Immature natural killer cell (primary cell): ENCODE measurements at regions not wholly inside any gene's neighbourhood (a gene's known extent, or its start where the extent isn't known, plus 50 kb on each side); places are given as distances from the start of the nearest gene placed in this dataset.

Source experiments
- DNase-seq, 3 donors: peaks; one replicate each; pipeline ENCODE4 v3.0.0; 2022; ENCODE audit warnings: mixed read lengths in 1 of 3
- H3K27ac Mint-ChIP-seq, 6 donors: one replicate each; pipeline ENCODE4 v1.8.0; 2020; ENCODE audit warnings: mixed read lengths in 6 of 6, mild to moderate bottlenecking in 5 of 6, inconsistent platforms in 4 of 6, moderate library complexity in 3 of 6
- H3K27me3 Mint-ChIP-seq, 3 donors: one replicate each; pipeline ENCODE4 v1.8.0; 2020 to 2021; ENCODE audit warnings: low read depth in 3 of 3, mild to moderate bottlenecking in 3 of 3, mixed read lengths in 3 of 3, moderate library complexity in 3 of 3, inconsistent platforms in 1 of 3
- H3K36me3 Mint-ChIP-seq, 3 donors: one replicate each; pipeline ENCODE4 v1.8.0; 2020; ENCODE audit warnings: mixed read lengths in 3 of 3, inconsistent platforms in 2 of 3, mild to moderate bottlenecking in 2 of 3
- H3K4me1 Mint-ChIP-seq, 2 donors: one replicate each; pipeline ENCODE4 v1.8.0; 2020; ENCODE audit warnings: inconsistent platforms in 2 of 2, mild to moderate bottlenecking in 2 of 2, mixed read lengths in 2 of 2, moderate library complexity in 1 of 2
- H3K4me3 Mint-ChIP-seq, 5 donors: one replicate each; pipeline ENCODE4 v1.8.0; 2020; ENCODE audit warnings: mild to moderate bottlenecking in 5 of 5, mixed read lengths in 5 of 5, inconsistent platforms in 3 of 5, moderate library complexity in 3 of 5
- H3K9me3 Mint-ChIP-seq, 6 donors: one replicate each; pipeline ENCODE4 v1.8.0; 2020; ENCODE audit warnings: mild to moderate bottlenecking in 6 of 6, mixed read lengths in 6 of 6, inconsistent platforms in 4 of 6, moderate library complexity in 3 of 6

DNA sequence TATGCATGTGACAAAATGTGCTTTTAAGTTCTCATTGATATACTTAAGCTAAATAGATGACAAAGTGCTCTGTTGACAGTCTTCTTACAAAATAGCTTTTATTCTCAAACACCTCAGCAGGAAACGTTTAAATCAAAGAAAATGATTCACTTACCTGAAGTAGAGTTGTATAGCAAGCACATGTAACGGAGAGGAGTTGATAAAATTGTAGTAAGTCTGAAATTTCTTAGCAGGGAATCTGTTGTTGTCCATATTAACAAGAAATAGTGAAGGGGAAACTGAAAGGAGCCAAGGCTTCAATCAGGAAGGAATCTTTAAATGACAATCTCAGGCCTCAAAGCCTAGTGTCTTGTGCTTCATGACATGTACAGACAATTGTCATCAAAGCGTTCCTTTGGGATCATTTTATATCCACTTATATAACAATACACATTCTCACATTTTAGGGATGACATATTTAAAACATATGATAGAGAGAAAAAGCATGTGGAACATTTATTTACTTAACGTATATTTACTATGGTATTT, 2010.2 kb upstream of the IGFBP7 start:
- Mint-ChIP-seq H3K27ac (no peak overlapping the region), H3K36me3 (no peaks in the 10 kb centered on the region), H3K9me3 (peaks cover 6 to 28% (median 11%) of the 10 kb centered on the region in 6 donors), H3K4me3 (no peak overlapping the region), H3K4me1 (no peaks in the 10 kb centered on the region), H3K27me3 (no peaks in the 10 kb centered on the region)
- no peak for DNase-seq

DNA sequence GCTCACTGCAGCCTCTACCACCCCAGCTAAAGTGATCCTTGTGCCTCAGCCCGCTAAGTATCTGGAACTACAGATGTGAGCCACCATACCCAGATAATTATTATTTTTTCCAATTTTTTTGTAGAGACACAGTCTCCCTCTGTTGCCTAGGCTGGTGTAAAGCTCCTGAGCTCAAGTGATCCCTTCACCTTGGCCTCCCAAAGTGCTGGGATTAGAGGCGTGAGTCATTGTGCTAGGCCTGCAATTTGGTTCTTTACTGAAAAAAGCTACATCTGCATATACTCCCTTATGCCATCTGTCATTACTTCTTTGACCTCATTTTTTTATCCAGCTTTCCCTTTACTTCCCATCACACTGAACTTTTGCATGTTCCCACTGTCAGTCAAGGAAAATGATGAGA, 2012.4 kb upstream of the IGFBP7 start:
- Mint-ChIP-seq H3K36me3 (no peaks in the 10 kb centered on the region), H3K9me3 (peaks cover 4 to 35% (median 15%) of the 10 kb centered on the region in 6 donors), H3K4me3 (no peak overlapping the region), H3K4me1 (no peaks in the 10 kb centered on the region), H3K27me3 (no peaks in the 10 kb centered on the region), H3K27ac (no peak overlapping the region)
- DNase-seq: no peak

DNA sequence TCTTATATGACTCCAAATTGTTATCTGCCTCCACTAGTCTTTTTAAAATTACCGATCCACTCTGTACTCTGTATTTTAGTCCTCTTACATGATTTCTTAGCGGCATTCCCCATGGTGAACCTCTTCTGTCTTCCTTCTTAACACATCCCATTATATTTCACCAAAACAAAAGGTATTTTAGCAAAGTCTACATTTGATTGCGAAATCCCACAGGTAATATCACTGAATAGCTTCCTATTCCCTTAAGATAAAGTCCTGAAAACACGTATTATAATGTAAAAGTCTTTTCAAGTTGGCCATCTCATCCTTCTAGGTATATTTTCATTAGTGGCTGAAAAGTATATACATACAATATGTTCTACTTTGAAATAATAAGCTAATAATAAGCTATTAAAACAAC, 2016.0 kb upstream of the IGFBP7 start:
- H3K27me3 Mint-ChIP-seq: peaks cover 0 to 1% (median 0%) of the 10 kb centered on the region in 3 donors
- H3K4me1 Mint-ChIP-seq: no peaks in the 10 kb centered on the region
- no peaks in the 10 kb centered on the region for H3K36me3 Mint-ChIP-seq
- H3K27ac Mint-ChIP-seq: no peak overlapping the region
- no peak for DNase-seq
- peaks cover 4 to 25% (median 16%) of the 10 kb centered on the region in 6 donors for H3K9me3 Mint-ChIP-seq
- H3K4me3 Mint-ChIP-seq: no peak overlapping the region

DNA sequence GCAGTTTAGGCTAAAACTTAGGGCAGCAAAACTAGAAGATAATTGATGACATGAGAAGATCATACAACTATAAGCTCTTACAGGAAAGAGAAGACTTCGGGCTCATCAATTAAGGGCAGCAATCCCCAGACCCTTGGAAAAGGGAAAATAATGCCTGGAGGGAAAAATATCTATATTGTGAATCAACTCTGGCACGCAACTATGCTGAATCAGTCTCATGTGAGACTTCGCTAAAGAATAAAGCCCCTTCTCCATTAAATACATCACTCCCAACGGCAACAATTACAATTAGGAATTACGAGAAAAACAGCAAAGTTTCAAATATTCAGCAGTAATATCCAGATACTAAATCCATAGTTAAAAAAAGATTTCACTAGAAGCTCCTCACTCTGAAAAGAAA, 2016.8 kb upstream of the IGFBP7 start:
- DNase-seq: no peak
- H3K4me1 Mint-ChIP-seq: no peaks in the 10 kb centered on the region

DNA sequence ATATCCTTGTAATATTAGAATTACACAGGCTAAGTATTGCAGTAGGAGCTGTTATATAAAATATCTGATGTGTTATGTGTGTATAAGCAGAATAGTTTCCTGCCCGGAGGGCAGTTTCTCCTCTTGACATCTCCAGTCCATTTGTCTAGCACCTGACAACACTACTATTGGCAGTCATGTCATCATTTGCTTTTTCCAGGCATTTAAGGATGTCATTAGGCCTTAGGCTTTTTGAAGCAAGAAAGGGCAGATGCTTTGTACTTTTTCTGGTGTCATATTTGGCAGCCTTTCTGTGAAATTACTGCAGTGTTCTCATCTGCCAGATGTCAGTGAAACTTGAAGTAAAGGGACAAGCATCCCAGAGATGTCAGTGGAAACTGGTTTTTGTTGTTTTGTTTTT, 2017.6 kb upstream of the IGFBP7 start:
- H3K36me3 Mint-ChIP-seq: no peaks in the 10 kb centered on the region
- no peak for DNase-seq
- H3K4me1 Mint-ChIP-seq: no peaks in the 10 kb centered on the region
- H3K4me3 Mint-ChIP-seq: no peak overlapping the region
- H3K27me3 Mint-ChIP-seq: peaks cover 0 to 1% (median 0%) of the 10 kb centered on the region in 3 donors
- no peak overlapping the region for H3K27ac Mint-ChIP-seq
- peaks cover 3 to 26% (median 20%) of the 10 kb centered on the region in 6 donors for H3K9me3 Mint-ChIP-seq

More for the DNA sequence above, 2016.8 kb upstream of the IGFBP7 start:
- H3K27me3 Mint-ChIP-seq: peaks cover 0 to 1% (median 0%) of the 10 kb centered on the region in 3 donors
- H3K9me3 Mint-ChIP-seq: peaks cover 4 to 25% (median 22%) of the 10 kb centered on the region in 6 donors
- H3K36me3 Mint-ChIP-seq: no peaks in the 10 kb centered on the region
- H3K4me3 Mint-ChIP-seq: no peak overlapping the region
- H3K27ac Mint-ChIP-seq: no peak overlapping the region

DNA sequence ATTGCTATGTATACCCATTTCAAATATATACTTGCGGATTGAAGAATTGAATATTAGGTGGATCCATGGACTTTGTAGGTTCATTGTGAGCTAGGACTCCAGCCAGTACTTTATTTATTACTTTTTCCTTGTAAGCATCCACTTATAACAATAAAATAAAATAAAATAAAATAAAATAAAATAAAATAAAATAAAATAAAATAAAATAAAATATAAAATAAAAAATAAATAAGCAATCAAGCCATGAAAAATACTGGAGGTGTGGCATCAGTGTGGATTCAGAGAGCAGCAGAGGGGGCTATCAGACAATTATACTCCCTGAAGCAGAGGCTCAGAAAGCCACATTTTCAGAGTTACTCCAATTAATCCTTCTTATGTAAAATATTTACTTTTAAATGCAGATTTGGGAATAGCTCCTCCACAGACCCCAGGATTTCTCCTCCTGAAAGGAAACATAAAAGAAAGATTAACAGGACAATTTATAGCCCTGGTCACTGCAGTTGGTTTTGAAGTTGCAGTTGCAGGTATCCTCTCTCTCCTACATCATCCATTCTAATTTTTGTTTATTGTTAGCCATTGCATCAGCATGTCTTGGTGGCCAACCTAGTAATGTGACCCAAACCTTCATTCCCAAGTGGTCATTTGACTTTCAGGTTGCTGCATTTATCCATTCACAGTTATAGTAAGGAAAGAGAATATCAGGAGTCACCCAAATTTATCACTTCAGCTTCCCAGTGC, 2025.2 kb upstream of the IGFBP7 start:
- H3K4me3 Mint-ChIP-seq: no peak overlapping the region
- H3K9me3 Mint-ChIP-seq: peaks cover 4 to 30% (median 22%) of the 10 kb centered on the region in 6 donors
- H3K27ac Mint-ChIP-seq: no peak overlapping the region
- H3K27me3 Mint-ChIP-seq: no peaks in the 10 kb centered on the region
- no peaks in the 10 kb centered on the region for H3K4me1 Mint-ChIP-seq
- H3K36me3 Mint-ChIP-seq: no peaks in the 10 kb centered on the region
- no peak for DNase-seq

DNA sequence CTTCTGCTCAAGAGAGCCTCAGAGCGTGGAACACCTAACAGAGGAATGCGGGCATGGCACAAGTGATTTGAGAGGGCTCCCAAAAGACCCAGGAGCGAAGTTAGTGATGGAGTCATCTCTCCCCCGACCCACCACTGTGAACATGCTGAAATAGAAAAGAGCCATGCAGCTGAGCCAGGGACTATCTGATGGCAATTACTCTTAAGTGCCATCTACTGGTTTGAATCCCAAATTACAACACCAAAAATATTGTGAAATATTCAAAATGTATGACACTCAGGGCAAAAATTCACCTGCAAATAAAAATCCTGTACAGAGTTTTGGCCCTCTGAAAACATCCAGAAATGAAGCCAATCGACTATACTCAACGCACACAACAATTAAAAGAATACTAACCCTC, 2038.9 kb upstream of the ADGRL3 start:
- Mint-ChIP-seq H3K9me3 (peaks cover 14 to 44% (median 32%) of the 10 kb centered on the region in 6 donors), H3K36me3 (no peaks in the 10 kb centered on the region), H3K4me3 (no peak overlapping the region), H3K27me3 (no peaks in the 10 kb centered on the region), H3K27ac (no peak overlapping the region), H3K4me1 (no peaks in the 10 kb centered on the region)
- no peak for DNase-seq

DNA sequence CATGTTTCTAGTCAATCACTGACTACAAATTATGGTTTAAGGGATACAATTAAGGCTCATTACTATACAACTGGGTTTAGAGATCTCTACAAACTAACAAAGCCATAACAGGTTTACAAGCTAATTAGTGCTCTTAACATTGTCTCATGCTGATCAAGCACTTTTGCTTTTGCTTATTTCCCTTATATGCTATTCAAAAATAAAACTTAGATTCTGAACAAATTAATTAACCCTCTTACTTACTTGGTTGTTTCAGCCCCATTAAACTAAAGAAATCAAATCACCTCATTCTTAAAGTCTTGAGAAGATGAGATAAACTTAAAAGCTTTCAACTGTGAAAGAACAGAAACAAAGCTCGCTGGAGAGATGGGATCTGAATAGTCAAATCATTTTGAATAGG, 2024.5 kb upstream of the ADGRL3 start:
- H3K27ac Mint-ChIP-seq: no peak overlapping the region
- H3K36me3 Mint-ChIP-seq: no peaks in the 10 kb centered on the region
- H3K9me3 Mint-ChIP-seq: peaks cover 2 to 32% (median 9%) of the 10 kb centered on the region in 6 donors
- H3K4me1 Mint-ChIP-seq: no peaks in the 10 kb centered on the region
- H3K4me3 Mint-ChIP-seq: no peak overlapping the region
- no peak for DNase-seq
- H3K27me3 Mint-ChIP-seq: peaks cover 0 to 1% (median 0%) of the 10 kb centered on the region in 3 donors

DNA sequence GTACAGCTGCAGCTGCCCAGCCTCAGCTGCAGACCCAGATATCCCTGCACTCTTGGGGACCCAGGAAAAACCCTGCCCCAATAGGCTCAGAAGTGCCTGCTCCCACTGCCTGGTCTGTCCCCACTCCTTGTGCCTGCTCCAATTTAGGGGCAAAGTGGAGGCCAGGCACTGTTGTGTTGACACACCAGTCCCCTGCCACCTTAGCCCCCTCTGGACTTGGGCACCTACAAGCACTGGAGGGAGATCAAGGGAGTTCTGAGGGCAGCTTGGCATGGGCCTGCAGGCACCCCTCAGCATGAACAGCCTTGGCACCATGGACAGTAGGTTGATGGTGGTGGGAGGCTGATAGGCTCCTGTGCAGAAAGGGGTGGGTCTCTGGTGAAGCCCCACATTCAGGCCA, 2020.8 kb upstream of the ADGRL3 start:
- Mint-ChIP-seq H3K27ac (no peak overlapping the region), H3K27me3 (peaks cover 0 to 1% (median 0%) of the 10 kb centered on the region in 3 donors), H3K9me3 (peaks cover 3 to 25% (median 10%) of the 10 kb centered on the region in 6 donors), H3K4me1 (no peaks in the 10 kb centered on the region), H3K36me3 (no peaks in the 10 kb centered on the region), H3K4me3 (no peak overlapping the region)
- DNase-seq: no peak

DNA sequence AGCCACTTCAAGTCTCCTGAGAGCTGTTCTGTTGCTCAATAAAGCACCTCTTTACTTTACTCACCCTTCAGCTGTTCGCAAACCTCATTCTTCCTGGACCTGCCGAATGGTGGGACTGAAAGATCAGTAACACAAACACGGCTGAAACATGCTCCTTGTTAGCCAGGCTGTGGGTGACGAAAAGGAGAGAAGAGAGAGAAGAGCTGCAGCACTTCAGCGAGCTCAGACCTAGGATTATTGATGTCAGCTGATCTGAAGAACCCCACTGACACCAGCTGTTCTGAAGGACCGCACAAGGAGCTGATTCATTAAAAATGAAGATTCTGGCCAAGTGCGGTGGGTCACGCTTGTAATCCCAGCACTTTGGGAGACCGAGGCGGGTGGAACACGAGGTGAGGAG, 2020.0 kb upstream of the ADGRL3 start:
- Mint-ChIP-seq H3K36me3 (no peaks in the 10 kb centered on the region), H3K27ac (no peak overlapping the region), H3K9me3 (peaks cover 3 to 25% (median 10%) of the 10 kb centered on the region in 6 donors)

DNA sequence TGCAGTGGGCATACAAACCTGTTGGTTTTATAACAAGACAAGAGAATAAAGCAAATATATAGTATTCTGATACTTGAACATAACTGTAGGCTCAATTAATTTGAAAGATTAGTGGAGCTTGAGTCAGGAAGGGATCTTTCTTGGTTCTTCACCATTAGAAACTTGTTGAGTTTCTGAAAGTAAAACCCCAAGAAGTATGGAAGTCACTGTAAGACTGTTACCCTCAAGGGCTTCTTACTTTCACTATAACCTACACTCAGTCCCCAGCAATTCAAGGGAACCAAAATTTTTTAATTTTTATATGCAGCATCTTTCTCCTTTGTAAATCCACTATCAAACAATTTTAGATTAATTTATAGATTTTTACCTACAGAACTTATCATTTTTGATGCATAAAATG, 2019.2 kb upstream of the ADGRL3 start:
- Mint-ChIP-seq H3K4me1 (no peaks in the 10 kb centered on the region), H3K27me3 (peaks cover 0 to 1% (median 0%) of the 10 kb centered on the region in 3 donors), H3K9me3 (peaks cover 3 to 22% (median 9%) of the 10 kb centered on the region in 6 donors), H3K36me3 (no peaks in the 10 kb centered on the region), H3K4me3 (no peak overlapping the region), H3K27ac (no peak overlapping the region)
- DNase-seq: no peak

More for the DNA sequence above, 2020.0 kb upstream of the ADGRL3 start:
- no peak for DNase-seq
- no peak overlapping the region for H3K4me3 Mint-ChIP-seq
- H3K27me3 Mint-ChIP-seq: peaks cover 0 to 1% (median 0%) of the 10 kb centered on the region in 3 donors
- H3K4me1 Mint-ChIP-seq: no peaks in the 10 kb centered on the region

DNA sequence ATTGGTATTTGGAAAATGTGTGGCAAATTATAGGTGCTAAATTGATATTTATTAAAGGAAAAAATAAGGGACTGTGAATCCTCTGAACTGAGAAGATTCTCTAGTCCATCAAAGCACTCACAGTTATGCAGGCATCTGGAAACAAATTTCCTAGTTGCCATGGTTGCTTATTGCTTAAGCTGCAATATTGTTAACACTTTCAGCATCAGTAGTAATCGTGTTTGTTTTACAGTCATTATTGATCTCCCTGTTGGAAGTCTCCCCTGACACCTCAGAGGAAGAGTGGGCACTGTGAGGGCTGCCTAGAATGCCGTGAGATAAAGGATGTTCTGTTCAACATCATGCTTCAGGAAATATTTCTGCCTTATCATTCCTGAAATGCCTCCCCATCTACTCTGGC, 2004.3 kb upstream of the ADGRL3 start:
- DNase-seq: no peak
- H3K4me1 Mint-ChIP-seq: no peaks in the 10 kb centered on the region
- peaks cover 0 to 3% (median 0%) of the 10 kb centered on the region in 3 donors for H3K36me3 Mint-ChIP-seq
- H3K4me3 Mint-ChIP-seq: no peak overlapping the region
- no peak overlapping the region for H3K27ac Mint-ChIP-seq
- peaks cover 7 to 32% (median 17%) of the 10 kb centered on the region in 6 donors for H3K9me3 Mint-ChIP-seq
- no peaks in the 10 kb centered on the region for H3K27me3 Mint-ChIP-seq

DNA sequence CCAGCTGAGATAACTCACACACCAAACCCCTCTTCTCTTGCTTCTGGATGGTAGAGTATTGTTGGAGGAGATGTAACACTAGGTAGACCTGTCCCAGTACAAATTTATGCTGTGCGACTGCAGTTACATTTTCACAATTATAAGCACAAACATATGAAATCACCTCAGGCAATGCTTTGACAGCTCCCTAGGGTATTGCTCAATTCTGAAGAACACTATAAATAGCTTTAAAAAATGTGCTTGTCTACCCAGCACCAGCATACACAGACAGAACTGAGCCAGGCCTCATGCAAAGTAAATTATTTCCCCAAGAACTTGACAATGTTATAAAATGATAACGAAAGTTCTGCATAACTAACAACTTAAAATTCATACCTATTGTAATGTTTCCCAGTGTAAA, 1999.1 kb upstream of the ADGRL3 start:
- no peak overlapping the region for H3K4me3 Mint-ChIP-seq
- no peaks in the 10 kb centered on the region for H3K36me3 Mint-ChIP-seq
- H3K9me3 Mint-ChIP-seq: peaks cover 6 to 47% (median 21%) of the 10 kb centered on the region in 6 donors
- H3K27ac Mint-ChIP-seq: no peak overlapping the region
- no peaks in the 10 kb centered on the region for H3K4me1 Mint-ChIP-seq
- no peak for DNase-seq
- no peaks in the 10 kb centered on the region for H3K27me3 Mint-ChIP-seq

DNA sequence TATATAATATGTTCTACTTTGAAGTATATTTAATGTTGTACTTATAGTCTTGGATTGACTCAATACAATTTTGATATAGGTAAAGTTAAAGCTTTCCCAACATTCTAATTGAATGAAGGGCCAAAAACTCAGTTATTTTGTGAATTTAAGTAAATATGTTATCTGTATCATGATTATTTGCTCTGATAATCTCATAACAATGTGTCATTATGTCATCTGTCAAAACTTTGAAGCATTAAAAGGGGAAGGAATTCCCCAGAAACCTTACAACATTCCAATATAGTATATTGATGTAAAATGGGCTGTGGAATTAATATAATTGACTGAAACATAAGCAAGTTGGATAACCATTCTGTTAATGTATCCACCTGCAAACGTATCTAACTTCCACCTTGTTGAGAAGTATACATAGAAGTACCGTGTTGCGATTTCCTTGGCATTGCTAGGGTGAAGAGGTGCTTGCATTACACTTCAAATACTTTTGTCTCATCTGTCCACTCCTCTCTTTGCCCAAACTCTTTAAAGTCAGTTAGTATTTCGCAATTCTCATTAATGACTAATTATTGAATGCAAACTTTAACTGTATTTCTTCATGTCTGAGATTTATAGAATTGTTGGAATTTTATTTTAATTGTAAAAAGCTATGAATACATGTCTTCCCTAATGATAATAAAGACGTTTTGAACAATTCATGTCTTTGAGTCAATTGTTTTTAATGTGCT, 1982.1 kb upstream of the ADGRL3 start:
- Mint-ChIP-seq H3K36me3 (no peaks in the 10 kb centered on the region), H3K4me3 (no peak overlapping the region), H3K27me3 (no peaks in the 10 kb centered on the region), H3K4me1 (no peaks in the 10 kb centered on the region), H3K9me3 (peaks cover 0 to 30% (median 12%) of the 10 kb centered on the region in 6 donors), H3K27ac (no peak overlapping the region)
- DNase-seq: no peak
